ENCODE measurements at regions not wholly inside any gene's neighbourhood (a gene's known extent, or its start where the extent isn't known, plus 50 kb on each side); places are given as distances from the start of the nearest gene placed in this dataset.

DNA sequence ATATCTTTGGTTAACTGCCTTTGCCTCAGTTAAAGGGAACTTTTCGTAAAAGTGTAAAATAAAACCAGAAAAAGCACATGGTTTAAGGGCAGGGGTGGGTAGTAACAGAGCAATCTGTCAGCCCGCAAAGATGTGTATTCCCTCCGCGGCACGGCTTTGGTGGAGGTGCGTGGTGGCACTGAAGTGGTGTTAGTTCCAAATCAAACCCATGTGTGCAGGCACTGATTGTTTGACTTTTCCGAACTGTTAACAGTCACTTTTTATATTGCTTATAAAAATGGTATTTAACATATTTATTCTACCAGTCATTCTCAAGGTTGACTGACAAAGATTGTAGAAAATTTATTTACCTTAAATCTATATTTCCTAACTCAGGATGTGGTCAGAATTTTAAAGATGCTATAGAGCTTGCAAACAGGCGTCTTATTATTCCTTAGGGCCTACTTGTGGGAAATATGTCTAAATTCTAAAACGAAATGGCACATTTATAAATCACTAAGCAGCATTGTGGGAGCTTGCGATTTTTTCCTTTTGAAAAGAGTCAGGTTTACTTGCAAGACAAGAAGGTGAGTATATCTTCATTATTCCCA is 272.7 kb upstream of the PCDH18 start:
- H3K79me2 ChIP-seq (replicated peaks; ENCODE audit: insufficient read depth): no peaks in the 10 kb centered on the region
- no peaks in the 10 kb centered on the region for H3K27me3 ChIP-seq (ENCODE audit: insufficient read depth)
- Mint-ChIP-seq H3K4me1 (no peaks in the 10 kb centered on the region), H3K36me3 (ENCODE audit: low read depth) (no peaks in the 10 kb centered on the region), H3K4me3 (no peak overlapping the region), H3K27ac (no peak overlapping the region), H3K27me3 (ENCODE audit: insufficient read depth, low read depth, poor library complexity) (peaks cover 2% of the 10 kb centered on the region), H3K9me3 (no peaks in the 10 kb centered on the region)
- H3K4me3 ChIP-seq: no peak overlapping the region
- TF ChIP-seq JUNB (IDR thresholded peaks at IDR 0.05; ENCODE audit: unreplicated experiment): no peak
- TF ChIP-seq, protein P1, sequence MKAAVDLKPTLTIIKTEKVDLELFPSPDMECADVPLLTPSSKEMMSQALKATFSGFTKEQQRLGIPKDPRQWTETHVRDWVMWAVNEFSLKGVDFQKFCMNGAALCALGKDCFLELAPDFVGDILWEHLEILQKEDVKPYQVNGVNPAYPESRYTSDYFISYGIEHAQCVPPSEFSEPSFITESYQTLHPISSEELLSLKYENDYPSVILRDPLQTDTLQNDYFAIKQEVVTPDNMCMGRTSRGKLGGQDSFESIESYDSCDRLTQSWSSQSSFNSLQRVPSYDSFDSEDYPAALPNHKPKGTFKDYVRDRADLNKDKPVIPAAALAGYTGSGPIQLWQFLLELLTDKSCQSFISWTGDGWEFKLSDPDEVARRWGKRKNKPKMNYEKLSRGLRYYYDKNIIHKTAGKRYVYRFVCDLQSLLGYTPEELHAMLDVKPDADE (IDR thresholded peaks at IDR 0.05): no peak
- TF ChIP-seq, protein P2, sequence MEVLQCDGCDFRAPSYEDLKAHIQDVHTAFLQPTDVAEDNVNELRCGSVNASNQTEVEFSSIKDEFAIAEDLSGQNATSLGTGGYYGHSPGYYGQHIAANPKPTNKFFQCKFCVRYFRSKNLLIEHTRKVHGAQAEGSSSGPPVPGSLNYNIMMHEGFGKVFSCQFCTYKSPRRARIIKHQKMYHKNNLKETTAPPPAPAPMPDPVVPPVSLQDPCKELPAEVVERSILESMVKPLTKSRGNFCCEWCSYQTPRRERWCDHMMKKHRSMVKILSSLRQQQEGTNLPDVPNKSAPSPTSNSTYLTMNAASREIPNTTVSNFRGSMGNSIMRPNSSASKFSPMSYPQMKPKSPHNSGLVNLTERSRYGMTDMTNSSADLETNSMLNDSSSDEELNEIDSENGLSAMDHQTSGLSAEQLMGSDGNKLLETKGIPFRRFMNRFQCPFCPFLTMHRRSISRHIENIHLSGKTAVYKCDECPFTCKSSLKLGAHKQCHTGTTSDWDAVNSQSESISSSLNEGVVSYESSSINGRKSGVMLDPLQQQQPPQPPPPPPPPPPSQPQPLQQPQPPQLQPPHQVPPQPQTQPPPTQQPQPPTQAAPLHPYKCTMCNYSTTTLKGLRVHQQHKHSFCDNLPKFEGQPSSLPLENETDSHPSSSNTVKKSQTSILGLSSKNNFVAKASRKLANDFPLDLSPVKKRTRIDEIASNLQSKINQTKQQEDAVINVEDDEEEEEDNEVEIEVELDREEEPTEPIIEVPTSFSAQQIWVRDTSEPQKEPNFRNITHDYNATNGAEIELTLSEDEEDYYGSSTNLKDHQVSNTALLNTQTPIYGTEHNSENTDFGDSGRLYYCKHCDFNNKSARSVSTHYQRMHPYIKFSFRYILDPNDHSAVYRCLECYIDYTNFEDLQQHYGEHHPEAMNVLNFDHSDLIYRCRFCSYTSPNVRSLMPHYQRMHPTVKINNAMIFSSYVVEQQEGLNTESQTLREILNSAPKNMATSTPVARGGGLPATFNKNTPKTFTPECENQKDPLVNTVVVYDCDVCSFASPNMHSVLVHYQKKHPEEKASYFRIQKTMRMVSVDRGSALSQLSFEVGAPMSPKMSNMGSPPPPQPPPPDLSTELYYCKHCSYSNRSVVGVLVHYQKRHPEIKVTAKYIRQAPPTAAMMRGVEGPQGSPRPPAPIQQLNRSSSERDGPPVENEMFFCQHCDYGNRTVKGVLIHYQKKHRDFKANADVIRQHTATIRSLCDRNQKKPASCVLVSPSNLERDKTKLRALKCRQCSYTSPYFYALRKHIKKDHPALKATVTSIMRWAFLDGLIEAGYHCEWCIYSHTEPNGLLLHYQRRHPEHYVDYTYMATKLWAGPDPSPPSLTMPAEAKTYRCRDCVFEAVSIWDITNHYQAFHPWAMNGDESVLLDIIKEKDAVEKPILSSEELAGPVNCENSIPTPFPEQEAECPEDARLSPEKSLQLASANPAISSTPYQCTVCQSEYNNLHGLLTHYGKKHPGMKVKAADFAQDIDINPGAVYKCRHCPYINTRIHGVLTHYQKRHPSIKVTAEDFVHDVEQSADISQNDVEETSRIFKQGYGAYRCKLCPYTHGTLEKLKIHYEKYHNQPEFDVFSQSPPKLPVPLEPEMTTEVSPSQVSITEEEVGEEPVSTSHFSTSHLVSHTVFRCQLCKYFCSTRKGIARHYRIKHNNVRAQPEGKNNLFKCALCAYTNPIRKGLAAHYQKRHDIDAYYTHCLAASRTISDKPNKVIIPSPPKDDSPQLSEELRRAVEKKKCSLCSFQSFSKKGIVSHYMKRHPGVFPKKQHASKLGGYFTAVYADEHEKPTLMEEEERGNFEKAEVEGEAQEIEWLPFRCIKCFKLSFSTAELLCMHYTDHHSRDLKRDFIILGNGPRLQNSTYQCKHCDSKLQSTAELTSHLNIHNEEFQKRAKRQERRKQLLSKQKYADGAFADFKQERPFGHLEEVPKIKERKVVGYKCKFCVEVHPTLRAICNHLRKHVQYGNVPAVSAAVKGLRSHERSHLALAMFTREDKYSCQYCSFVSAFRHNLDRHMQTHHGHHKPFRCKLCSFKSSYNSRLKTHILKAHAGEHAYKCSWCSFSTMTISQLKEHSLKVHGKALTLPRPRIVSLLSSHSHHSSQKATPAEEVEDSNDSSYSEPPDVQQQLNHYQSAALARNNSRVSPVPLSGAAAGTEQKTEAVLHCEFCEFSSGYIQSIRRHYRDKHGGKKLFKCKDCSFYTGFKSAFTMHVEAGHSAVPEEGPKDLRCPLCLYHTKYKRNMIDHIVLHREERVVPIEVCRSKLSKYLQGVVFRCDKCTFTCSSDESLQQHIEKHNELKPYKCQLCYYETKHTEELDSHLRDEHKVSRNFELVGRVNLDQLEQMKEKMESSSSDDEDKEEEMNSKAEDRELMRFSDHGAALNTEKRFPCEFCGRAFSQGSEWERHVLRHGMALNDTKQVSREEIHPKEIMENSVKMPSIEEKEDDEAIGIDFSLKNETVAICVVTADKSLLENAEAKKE (CRISPR knock-in tag; IDR thresholded peaks at IDR 0.05): no peak
- no peak for TF ChIP-seq CREB1 (CRISPR knock-in tag; IDR thresholded peaks at IDR 0.05; ENCODE audit: low read depth)
- TF ChIP-seq EZH2phosphoT487 (IDR thresholded peaks at IDR 0.05; ENCODE audit: unreplicated experiment): no peak
- no peak for TF ChIP-seq EZH2 (IDR thresholded peaks at IDR 0.05; ENCODE audit: low read depth, unreplicated experiment)
- TF ChIP-seq NANOG (IDR thresholded peaks at IDR 0.05; ENCODE audit: borderline replicate concordance): no peak
- TF ChIP-seq ZNF331 (CRISPR knock-in tag; IDR thresholded peaks at IDR 0.05; ENCODE audit: low read depth): no peak
- no peak for TF ChIP-seq POLR2AphosphoS5 (IDR thresholded peaks at IDR 0.05; ENCODE audit: low read depth)
- TF ChIP-seq STAT1 (IDR thresholded peaks at IDR 0.05; ENCODE audit: unreplicated experiment): no peak
- TF ChIP-seq, protein P3, sequence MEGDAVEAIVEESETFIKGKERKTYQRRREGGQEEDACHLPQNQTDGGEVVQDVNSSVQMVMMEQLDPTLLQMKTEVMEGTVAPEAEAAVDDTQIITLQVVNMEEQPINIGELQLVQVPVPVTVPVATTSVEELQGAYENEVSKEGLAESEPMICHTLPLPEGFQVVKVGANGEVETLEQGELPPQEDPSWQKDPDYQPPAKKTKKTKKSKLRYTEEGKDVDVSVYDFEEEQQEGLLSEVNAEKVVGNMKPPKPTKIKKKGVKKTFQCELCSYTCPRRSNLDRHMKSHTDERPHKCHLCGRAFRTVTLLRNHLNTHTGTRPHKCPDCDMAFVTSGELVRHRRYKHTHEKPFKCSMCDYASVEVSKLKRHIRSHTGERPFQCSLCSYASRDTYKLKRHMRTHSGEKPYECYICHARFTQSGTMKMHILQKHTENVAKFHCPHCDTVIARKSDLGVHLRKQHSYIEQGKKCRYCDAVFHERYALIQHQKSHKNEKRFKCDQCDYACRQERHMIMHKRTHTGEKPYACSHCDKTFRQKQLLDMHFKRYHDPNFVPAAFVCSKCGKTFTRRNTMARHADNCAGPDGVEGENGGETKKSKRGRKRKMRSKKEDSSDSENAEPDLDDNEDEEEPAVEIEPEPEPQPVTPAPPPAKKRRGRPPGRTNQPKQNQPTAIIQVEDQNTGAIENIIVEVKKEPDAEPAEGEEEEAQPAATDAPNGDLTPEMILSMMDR (conservative IDR thresholded peaks at IDR 0.05; ENCODE audit: low read depth in 2 of 2): no peak
- TF ChIP-seq, protein P4, sequence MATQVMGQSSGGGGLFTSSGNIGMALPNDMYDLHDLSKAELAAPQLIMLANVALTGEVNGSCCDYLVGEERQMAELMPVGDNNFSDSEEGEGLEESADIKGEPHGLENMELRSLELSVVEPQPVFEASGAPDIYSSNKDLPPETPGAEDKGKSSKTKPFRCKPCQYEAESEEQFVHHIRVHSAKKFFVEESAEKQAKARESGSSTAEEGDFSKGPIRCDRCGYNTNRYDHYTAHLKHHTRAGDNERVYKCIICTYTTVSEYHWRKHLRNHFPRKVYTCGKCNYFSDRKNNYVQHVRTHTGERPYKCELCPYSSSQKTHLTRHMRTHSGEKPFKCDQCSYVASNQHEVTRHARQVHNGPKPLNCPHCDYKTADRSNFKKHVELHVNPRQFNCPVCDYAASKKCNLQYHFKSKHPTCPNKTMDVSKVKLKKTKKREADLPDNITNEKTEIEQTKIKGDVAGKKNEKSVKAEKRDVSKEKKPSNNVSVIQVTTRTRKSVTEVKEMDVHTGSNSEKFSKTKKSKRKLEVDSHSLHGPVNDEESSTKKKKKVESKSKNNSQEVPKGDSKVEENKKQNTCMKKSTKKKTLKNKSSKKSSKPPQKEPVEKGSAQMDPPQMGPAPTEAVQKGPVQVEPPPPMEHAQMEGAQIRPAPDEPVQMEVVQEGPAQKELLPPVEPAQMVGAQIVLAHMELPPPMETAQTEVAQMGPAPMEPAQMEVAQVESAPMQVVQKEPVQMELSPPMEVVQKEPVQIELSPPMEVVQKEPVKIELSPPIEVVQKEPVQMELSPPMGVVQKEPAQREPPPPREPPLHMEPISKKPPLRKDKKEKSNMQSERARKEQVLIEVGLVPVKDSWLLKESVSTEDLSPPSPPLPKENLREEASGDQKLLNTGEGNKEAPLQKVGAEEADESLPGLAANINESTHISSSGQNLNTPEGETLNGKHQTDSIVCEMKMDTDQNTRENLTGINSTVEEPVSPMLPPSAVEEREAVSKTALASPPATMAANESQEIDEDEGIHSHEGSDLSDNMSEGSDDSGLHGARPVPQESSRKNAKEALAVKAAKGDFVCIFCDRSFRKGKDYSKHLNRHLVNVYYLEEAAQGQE (IDR thresholded peaks at IDR 0.05; ENCODE audit: unreplicated experiment): no peak
- TF ChIP-seq ZNF114 (CRISPR knock-in tag; IDR thresholded peaks at IDR 0.05): no peak
- no peaks in the 10 kb centered on the region for H3K4me1 ChIP-seq (ENCODE audit: insufficient read depth)
- H4K20me1 ChIP-seq (replicated peaks; ENCODE audit: insufficient read depth): no peaks in the 10 kb centered on the region
- no peak for ATAC-seq
- no peak overlapping the region for H3K27ac ChIP-seq (ENCODE audit: low read depth)
- no peak overlapping the region for H2AFZ ChIP-seq
- H3F3A ChIP-seq (replicated peaks; ENCODE audit: low read depth): no peaks in the 10 kb centered on the region
- no peaks in the 10 kb centered on the region for H3K9me2 ChIP-seq (ENCODE audit: insufficient read depth)
- no peak for DNase-seq (ENCODE audit: low spot score)
- no peaks in the 10 kb centered on the region for H3K36me3 ChIP-seq (ENCODE audit: insufficient read depth)
- no peak overlapping the region for H3K4me2 ChIP-seq
